ENCODE measurements at regions not wholly inside any gene's neighbourhood (a gene's known extent, or its start where the extent isn't known, plus 50 kb on each side); places are given as distances from the start of the nearest gene placed in this dataset.
"Not testable (repeated sequence)": the region's sequence is repeated elsewhere in the genome, so short reads cannot be mapped to it uniquely, and the experiment has no call there.

GRCh38 chr6:44734886-44735629 lies 347.6 kb downstream of the CDC5L start:
- DNase-seq (ENCODE audit: low read depth in 1 of 2, low spot score in 1 of 2) = no peak

- DNase-seq (ENCODE audit: low read depth in 1 of 2, low spot score in 1 of 2) = no peak
These were observed 348.1 kb downstream of the CDC5L start for GRCh38 chr6:44735630-44735963.

- DNase-seq (ENCODE audit: low read depth in 1 of 2, low spot score in 1 of 2) = no peak
These were observed 349.8 kb downstream of the CDC5L start for GRCh38 chr6:44737341-44737740.

GRCh38 chr6:44737829-44738528 lies 350.5 kb downstream of the CDC5L start:
- no peak for DNase-seq (ENCODE audit: low read depth in 1 of 2, low spot score in 1 of 2)

- no peak for DNase-seq (ENCODE audit: low read depth in 1 of 2, low spot score in 1 of 2)
These were observed 351.2 kb downstream of the CDC5L start for GRCh38 chr6:44738601-44739146.

- no peak for DNase-seq (ENCODE audit: low read depth in 1 of 2, low spot score in 1 of 2)
These were observed 351.7 kb downstream of the CDC5L start for GRCh38 chr6:44739181-44739580.

GRCh38 chr6:44740566-44741120 lies 353.1 kb downstream of the CDC5L start:
- no peak for DNase-seq (ENCODE audit: low read depth in 1 of 2, low spot score in 1 of 2)

- no peak for DNase-seq (ENCODE audit: low read depth in 1 of 2, low spot score in 1 of 2)
These were observed 354.7 kb downstream of the CDC5L start for GRCh38 chr6:44742201-44742600.

- DNase-seq (ENCODE audit: low read depth in 1 of 2, low spot score in 1 of 2) = no peak
These were observed 355.4 kb downstream of the CDC5L start for GRCh38 chr6:44742828-44743372.

- DNase-seq (ENCODE audit: low read depth in 1 of 2, low spot score in 1 of 2) = not testable (repeated sequence)
These were observed 372.6 kb downstream of the CDC5L start for GRCh38 chr6:44760116-44760515.

GRCh38 chr6:44761046-44761445 lies 373.5 kb downstream of the CDC5L start:
- DNase-seq (ENCODE audit: low read depth in 1 of 2, low spot score in 1 of 2) = no peak

GRCh38 chr6:44762496-44762895 lies 375.0 kb downstream of the CDC5L start:
- no peak for DNase-seq (ENCODE audit: low read depth in 1 of 2, low spot score in 1 of 2)

GRCh38 chr6:44771647-44772415 lies 384.3 kb downstream of the CDC5L start:
- no peak for DNase-seq (ENCODE audit: low read depth in 1 of 2, low spot score in 1 of 2)

- no peak for DNase-seq (ENCODE audit: low read depth in 1 of 2, low spot score in 1 of 2)
These were observed 385.3 kb downstream of the CDC5L start for GRCh38 chr6:44772838-44773237.

GRCh38 chr6:44775121-44775520 lies 387.6 kb downstream of the CDC5L start:
- DNase-seq (ENCODE audit: low read depth in 1 of 2, low spot score in 1 of 2) = no peak

- no peak for DNase-seq (ENCODE audit: low read depth in 1 of 2, low spot score in 1 of 2)
These were observed 388.8 kb downstream of the CDC5L start for GRCh38 chr6:44776344-44776743.

- DNase-seq (ENCODE audit: low read depth in 1 of 2, low spot score in 1 of 2) = no peak
These were observed 391.0 kb downstream of the CDC5L start for GRCh38 chr6:44778513-44778912.
